LNCAP (cell line): ENCODE measurements at regions not wholly inside any gene's neighbourhood (a gene's known extent, or its start where the extent isn't known, plus 50 kb on each side); places are given as distances from the start of the nearest gene placed in this dataset.

Source experiments
- CTCF ChIP-seq: fragments of 450-650 bp; IDR thresholded peaks from 2 replicates; pipeline ENCODE4 v1.5.1; 2017; ENCODE audit warnings: mild to moderate bottlenecking

- no peak for TF ChIP-seq CTCF
Observed at GRCh38 chr3:30438126-30438525, 168.3 kb upstream of the TGFBR2 start.

GRCh38 chr3:30439451-30440053 is 166.8 kb upstream of the TGFBR2 start:
- no peak for TF ChIP-seq CTCF

GRCh38 chr3:30440147-30440604 is 166.2 kb upstream of the TGFBR2 start:
- no peak for TF ChIP-seq CTCF

GRCh38 chr3:30440880-30441279 is 165.5 kb upstream of the TGFBR2 start:
- TF ChIP-seq CTCF: no peak

- TF ChIP-seq CTCF: no peak
Observed at GRCh38 chr3:30443756-30444673, 162.4 kb upstream of the TGFBR2 start.

- no peak for TF ChIP-seq CTCF
Observed at GRCh38 chr3:30448450-30449289, 157.7 kb upstream of the TGFBR2 start.

- TF ChIP-seq CTCF: no peak
Observed at GRCh38 chr3:30449290-30449632, 157.1 kb upstream of the TGFBR2 start.
